ENCODE measurements at regions not wholly inside any gene's neighbourhood (a gene's known extent, or its start where the extent isn't known, plus 50 kb on each side); places are given as distances from the start of the nearest gene placed in this dataset.

DNA sequence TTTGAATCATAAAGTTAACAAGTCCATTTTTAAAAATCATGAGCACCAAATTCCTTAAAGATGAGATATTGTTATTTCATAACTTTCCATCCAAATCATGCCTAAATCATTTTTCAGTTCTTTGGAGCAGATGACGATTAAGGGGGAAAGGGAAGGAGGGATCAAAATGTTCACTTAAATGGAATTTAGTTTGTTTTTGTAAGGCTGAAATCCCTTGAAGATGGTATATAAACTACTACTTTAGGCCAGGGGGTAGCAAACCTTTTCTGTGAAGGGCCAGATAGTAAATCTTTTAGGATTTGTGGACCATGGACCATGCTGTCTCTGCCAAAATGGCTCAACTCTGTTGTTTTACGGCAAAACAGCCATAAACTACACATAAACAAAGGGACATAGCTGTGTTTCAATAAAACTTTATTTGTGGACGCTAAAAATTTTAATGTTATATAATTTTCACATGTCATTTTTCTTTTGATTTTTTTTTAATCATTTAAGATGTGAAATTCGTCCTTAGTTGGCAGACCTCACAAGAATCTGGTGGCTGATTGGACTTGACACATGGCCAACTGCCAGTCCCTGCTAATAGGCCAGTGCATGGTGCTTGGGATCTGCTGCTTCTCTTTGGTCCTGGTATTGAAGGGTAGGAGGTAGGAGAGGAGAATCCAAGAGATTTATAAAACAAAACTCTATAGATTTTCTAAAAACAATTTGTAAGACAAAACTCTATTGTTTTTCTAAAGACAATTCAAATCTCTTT lies 52.0 kb upstream of the RTN4 start (continued):
- TF ChIP-seq, protein P1, sequence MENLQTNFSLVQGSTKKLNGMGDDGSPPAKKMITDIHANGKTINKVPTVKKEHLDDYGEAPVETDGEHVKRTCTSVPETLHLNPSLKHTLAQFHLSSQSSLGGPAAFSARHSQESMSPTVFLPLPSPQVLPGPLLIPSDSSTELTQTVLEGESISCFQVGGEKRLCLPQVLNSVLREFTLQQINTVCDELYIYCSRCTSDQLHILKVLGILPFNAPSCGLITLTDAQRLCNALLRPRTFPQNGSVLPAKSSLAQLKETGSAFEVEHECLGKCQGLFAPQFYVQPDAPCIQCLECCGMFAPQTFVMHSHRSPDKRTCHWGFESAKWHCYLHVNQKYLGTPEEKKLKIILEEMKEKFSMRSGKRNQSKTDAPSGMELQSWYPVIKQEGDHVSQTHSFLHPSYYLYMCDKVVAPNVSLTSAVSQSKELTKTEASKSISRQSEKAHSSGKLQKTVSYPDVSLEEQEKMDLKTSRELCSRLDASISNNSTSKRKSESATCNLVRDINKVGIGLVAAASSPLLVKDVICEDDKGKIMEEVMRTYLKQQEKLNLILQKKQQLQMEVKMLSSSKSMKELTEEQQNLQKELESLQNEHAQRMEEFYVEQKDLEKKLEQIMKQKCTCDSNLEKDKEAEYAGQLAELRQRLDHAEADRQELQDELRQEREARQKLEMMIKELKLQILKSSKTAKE (CRISPR knock-in tag; IDR thresholded peaks at IDR 0.05; ENCODE audit: borderline replicate concordance): no peak
- TF ChIP-seq, protein P2, sequence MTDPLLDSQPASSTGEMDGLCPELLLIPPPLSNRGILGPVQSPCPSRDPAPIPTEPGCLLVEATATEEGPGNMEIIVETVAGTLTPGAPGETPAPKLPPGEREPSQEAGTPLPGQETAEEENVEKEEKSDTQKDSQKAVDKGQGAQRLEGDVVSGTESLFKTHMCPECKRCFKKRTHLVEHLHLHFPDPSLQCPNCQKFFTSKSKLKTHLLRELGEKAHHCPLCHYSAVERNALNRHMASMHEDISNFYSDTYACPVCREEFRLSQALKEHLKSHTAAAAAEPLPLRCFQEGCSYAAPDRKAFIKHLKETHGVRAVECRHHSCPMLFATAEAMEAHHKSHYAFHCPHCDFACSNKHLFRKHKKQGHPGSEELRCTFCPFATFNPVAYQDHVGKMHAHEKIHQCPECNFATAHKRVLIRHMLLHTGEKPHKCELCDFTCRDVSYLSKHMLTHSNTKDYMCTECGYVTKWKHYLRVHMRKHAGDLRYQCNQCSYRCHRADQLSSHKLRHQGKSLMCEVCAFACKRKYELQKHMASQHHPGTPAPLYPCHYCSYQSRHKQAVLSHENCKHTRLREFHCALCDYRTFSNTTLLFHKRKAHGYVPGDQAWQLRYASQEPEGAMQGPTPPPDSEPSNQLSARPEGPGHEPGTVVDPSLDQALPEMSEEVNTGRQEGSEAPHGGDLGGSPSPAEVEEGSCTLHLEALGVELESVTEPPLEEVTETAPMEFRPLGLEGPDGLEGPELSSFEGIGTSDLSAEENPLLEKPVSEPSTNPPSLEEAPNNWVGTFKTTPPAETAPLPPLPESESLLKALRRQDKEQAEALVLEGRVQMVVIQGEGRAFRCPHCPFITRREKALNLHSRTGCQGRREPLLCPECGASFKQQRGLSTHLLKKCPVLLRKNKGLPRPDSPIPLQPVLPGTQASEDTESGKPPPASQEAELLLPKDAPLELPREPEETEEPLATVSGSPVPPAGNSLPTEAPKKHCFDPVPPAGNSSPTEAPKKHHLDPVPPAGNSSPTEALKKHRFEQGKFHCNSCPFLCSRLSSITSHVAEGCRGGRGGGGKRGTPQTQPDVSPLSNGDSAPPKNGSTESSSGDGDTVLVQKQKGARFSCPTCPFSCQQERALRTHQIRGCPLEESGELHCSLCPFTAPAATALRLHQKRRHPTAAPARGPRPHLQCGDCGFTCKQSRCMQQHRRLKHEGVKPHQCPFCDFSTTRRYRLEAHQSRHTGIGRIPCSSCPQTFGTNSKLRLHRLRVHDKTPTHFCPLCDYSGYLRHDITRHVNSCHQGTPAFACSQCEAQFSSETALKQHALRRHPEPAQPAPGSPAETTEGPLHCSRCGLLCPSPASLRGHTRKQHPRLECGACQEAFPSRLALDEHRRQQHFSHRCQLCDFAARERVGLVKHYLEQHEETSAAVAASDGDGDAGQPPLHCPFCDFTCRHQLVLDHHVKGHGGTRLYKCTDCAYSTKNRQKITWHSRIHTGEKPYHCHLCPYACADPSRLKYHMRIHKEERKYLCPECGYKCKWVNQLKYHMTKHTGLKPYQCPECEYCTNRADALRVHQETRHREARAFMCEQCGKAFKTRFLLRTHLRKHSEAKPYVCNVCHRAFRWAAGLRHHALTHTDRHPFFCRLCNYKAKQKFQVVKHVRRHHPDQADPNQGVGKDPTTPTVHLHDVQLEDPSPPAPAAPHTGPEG (CRISPR knock-in tag; IDR thresholded peaks at IDR 0.05): no peak
- TF ChIP-seq, protein P3, sequence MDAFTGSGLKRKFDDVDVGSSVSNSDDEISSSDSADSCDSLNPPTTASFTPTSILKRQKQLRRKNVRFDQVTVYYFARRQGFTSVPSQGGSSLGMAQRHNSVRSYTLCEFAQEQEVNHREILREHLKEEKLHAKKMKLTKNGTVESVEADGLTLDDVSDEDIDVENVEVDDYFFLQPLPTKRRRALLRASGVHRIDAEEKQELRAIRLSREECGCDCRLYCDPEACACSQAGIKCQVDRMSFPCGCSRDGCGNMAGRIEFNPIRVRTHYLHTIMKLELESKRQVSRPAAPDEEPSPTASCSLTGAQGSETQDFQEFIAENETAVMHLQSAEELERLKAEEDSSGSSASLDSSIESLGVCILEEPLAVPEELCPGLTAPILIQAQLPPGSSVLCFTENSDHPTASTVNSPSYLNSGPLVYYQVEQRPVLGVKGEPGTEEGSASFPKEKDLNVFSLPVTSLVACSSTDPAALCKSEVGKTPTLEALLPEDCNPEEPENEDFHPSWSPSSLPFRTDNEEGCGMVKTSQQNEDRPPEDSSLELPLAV (CRISPR knock-in tag; conservative IDR thresholded peaks at IDR 0.05; ENCODE audit: low read depth): no peak
- no peak for TF ChIP-seq ZNF225 (CRISPR knock-in tag; IDR thresholded peaks at IDR 0.05)
- no peak for TF ChIP-seq RBM22 (optimal IDR thresholded peaks at IDR 0.05; ENCODE audit: low read length)
- TF ChIP-seq NFYB (CRISPR knock-in tag; IDR thresholded peaks at IDR 0.05): no peak
- TF ChIP-seq SMARCE1 (IDR thresholded peaks at IDR 0.05; ENCODE audit: borderline replicate concordance): no peak
- no peak for TF ChIP-seq NFYC (CRISPR knock-in tag; IDR thresholded peaks at IDR 0.05)

All from HepG2 (cell line).